Duodenal mucosa (tissue), 2 donors: ENCODE measurements at regions not wholly inside any gene's neighbourhood (a gene's known extent, or its start where the extent isn't known, plus 50 kb on each side); places are given as distances from the start of the nearest gene placed in this dataset.

ENCODE experiments used
- H3K27ac ChIP-seq: one replicate; pipeline ENCODE4 v1.7.0; 2013; ENCODE audit warnings: low read depth, low read length
- H3K27me3 ChIP-seq, 2 donors: one replicate each; pipeline ENCODE4 v1.7.0; 2013; ENCODE audit warnings: low read length in 2 of 2, control low read depth in 1 of 2; ENCODE audit not compliant: insufficient read depth in 2 of 2, control insufficient read depth in 1 of 2
- H3K36me3 ChIP-seq, 2 donors: one replicate each; pipeline ENCODE4 v1.7.0; 2013; ENCODE audit warnings: low read length in 2 of 2, control low read depth in 1 of 2; ENCODE audit not compliant: insufficient read depth in 2 of 2, control insufficient read depth in 1 of 2
- H3K4me1 ChIP-seq, 2 donors: one replicate each; pipeline ENCODE4 v1.7.0; 2013; ENCODE audit warnings: low read length in 2 of 2, control low read depth in 1 of 2; ENCODE audit not compliant: insufficient read depth in 2 of 2, control insufficient read depth in 1 of 2
- H3K4me3 ChIP-seq, 2 donors: one replicate each; pipeline ENCODE4 v1.7.0; 2013; ENCODE audit warnings: low read length in 2 of 2, low read depth in 1 of 2
- H3K9ac ChIP-seq, 2 donors: one replicate each; pipeline ENCODE4 v1.7.0; 2013; ENCODE audit warnings: low read length in 2 of 2, low read depth in 1 of 2
- H3K9me3 ChIP-seq, 2 donors: one replicate each; pipeline ENCODE4 v1.7.0; 2013; ENCODE audit warnings: low read length in 2 of 2, control low read depth in 1 of 2; ENCODE audit not compliant: control insufficient read depth in 1 of 2

- Histone ChIP-seq H3K4me3 (no peak overlapping the region), H3K36me3 (no peaks in the 10 kb centered on the region)
Observed at GRCh38 chr11:41878095-41878494, 418.6 kb upstream of the LRRC4C start.

GRCh38 chr11:41879214-41879613, 419.8 kb upstream of the LRRC4C start:
- Histone ChIP-seq H3K36me3 (no peaks in the 10 kb centered on the region), H3K9me3 (no peaks in the 10 kb centered on the region), H3K4me1 (no peaks in the 10 kb centered on the region), H3K4me3 (no peak overlapping the region), H3K27me3 (no peaks in the 10 kb centered on the region), H3K9ac (no peak overlapping the region), H3K27ac (no peak overlapping the region)

More at GRCh38 chr11:41878095-41878494, 418.6 kb upstream of the LRRC4C start:
- Histone ChIP-seq H3K9me3 (no peaks in the 10 kb centered on the region), H3K4me1 (no peaks in the 10 kb centered on the region), H3K9ac (no peak overlapping the region), H3K27me3 (no peaks in the 10 kb centered on the region), H3K27ac (no peak overlapping the region)

- Histone ChIP-seq H3K4me1 (no peaks in the 10 kb centered on the region), H3K4me3 (no peak overlapping the region), H3K27ac (no peak overlapping the region), H3K9ac (no peak overlapping the region), H3K9me3 (no peaks in the 10 kb centered on the region), H3K27me3 (no peaks in the 10 kb centered on the region), H3K36me3 (no peaks in the 10 kb centered on the region)
Observed at GRCh38 chr11:41895081-41895480, 435.6 kb upstream of the LRRC4C start.

GRCh38 chr11:41897991-41898390, 438.5 kb upstream of the LRRC4C start:
- Histone ChIP-seq H3K27me3 (no peaks in the 10 kb centered on the region), H3K9ac (no peak overlapping the region), H3K36me3 (no peaks in the 10 kb centered on the region), H3K27ac (no peak overlapping the region), H3K4me3 (no peak overlapping the region), H3K4me1 (no peaks in the 10 kb centered on the region), H3K9me3 (no peaks in the 10 kb centered on the region)

GRCh38 chr11:41917900-41918299, 458.4 kb upstream of the LRRC4C start:
- Histone ChIP-seq H3K4me1 (no peaks in the 10 kb centered on the region), H3K27me3 (no peaks in the 10 kb centered on the region), H3K36me3 (no peaks in the 10 kb centered on the region), H3K9me3 (no peaks in the 10 kb centered on the region), H3K9ac (no peak overlapping the region), H3K27ac (no peak overlapping the region), H3K4me3 (no peak overlapping the region)

- no peak overlapping the region for H3K9ac ChIP-seq
- H3K9me3 ChIP-seq = no peaks in the 10 kb centered on the region
- no peaks in the 10 kb centered on the region for H3K27me3 ChIP-seq
- no peak overlapping the region for H3K4me3 ChIP-seq
- H3K27ac ChIP-seq = no peak overlapping the region
- H3K4me1 ChIP-seq = no peaks in the 10 kb centered on the region
- H3K36me3 ChIP-seq = no peaks in the 10 kb centered on the region
Observed at GRCh38 chr11:41920374-41920773, 460.9 kb upstream of the LRRC4C start.

GRCh38 chr11:41921746-41922390, 462.4 kb upstream of the LRRC4C start:
- no peak overlapping the region for H3K9ac ChIP-seq
- no peaks in the 10 kb centered on the region for H3K4me1 ChIP-seq
- no peaks in the 10 kb centered on the region for H3K27me3 ChIP-seq
- H3K9me3 ChIP-seq = no peaks in the 10 kb centered on the region
- no peak overlapping the region for H3K27ac ChIP-seq
- H3K36me3 ChIP-seq = no peaks in the 10 kb centered on the region
- H3K4me3 ChIP-seq = no peak overlapping the region

- Histone ChIP-seq H3K4me3 (no peak overlapping the region), H3K9ac (no peak overlapping the region), H3K36me3 (no peaks in the 10 kb centered on the region), H3K27me3 (no peaks in the 10 kb centered on the region), H3K4me1 (no peaks in the 10 kb centered on the region), H3K9me3 (no peaks in the 10 kb centered on the region), H3K27ac (no peak overlapping the region)
Observed at GRCh38 chr11:41926339-41926738, 466.9 kb upstream of the LRRC4C start.

- Histone ChIP-seq H3K9ac (no peak overlapping the region), H3K4me1 (no peaks in the 10 kb centered on the region), H3K36me3 (no peaks in the 10 kb centered on the region), H3K27me3 (no peaks in the 10 kb centered on the region), H3K9me3 (no peaks in the 10 kb centered on the region), H3K27ac (no peak overlapping the region), H3K4me3 (no peak overlapping the region)
Observed at GRCh38 chr11:41935241-41935640, 475.8 kb upstream of the LRRC4C start.

GRCh38 chr11:41935795-41936194, 476.3 kb upstream of the LRRC4C start:
- H3K27ac ChIP-seq = no peak overlapping the region
- H3K27me3 ChIP-seq = no peaks in the 10 kb centered on the region
- H3K9ac ChIP-seq = no peak overlapping the region
- H3K9me3 ChIP-seq = no peaks in the 10 kb centered on the region
- H3K36me3 ChIP-seq = no peaks in the 10 kb centered on the region
- H3K4me1 ChIP-seq = no peaks in the 10 kb centered on the region
- no peak overlapping the region for H3K4me3 ChIP-seq

GRCh38 chr11:41943656-41944055, 484.2 kb upstream of the LRRC4C start:
- H3K4me3 ChIP-seq = no peak overlapping the region

More at GRCh38 chr11:41943656-41944055, 484.2 kb upstream of the LRRC4C start:
- Histone ChIP-seq H3K9me3 (no peaks in the 10 kb centered on the region), H3K27ac (no peak overlapping the region), H3K9ac (no peak overlapping the region), H3K4me1 (no peaks in the 10 kb centered on the region), H3K36me3 (no peaks in the 10 kb centered on the region), H3K27me3 (no peaks in the 10 kb centered on the region)
